Omental fat pad (tissue), 3 donors: ENCODE measurements at regions not wholly inside any gene's neighbourhood (a gene's known extent, or its start where the extent isn't known, plus 50 kb on each side); places are given as distances from the start of the nearest gene placed in this dataset.

Experiments used
- ATAC-seq: fragments of 150-250 bp; one replicate; pipeline ENCODE4 v1.9.1; 2016; ENCODE audit warnings: mild to moderate bottlenecking, moderate library complexity; ENCODE audit not compliant: low FRiP score
- DNase-seq: peaks from one replicate; pipeline ENCODE4 v3.0.0-alpha.2; 2019; ENCODE audit warnings: low spot score
- CTCF ChIP-seq, 3 donors: fragments of 450-650 bp; IDR thresholded peaks; one replicate each; pipeline ENCODE4 v1.5.1; 2016 to 2017; ENCODE audit warnings: antibody characterized with exemption in 3 of 3, mild to moderate bottlenecking in 3 of 3, moderate library complexity in 2 of 3

- no peak for TF ChIP-seq CTCF (IDR thresholded peaks at IDR 0.05)
- ATAC-seq = peak; percentile 28
- no peak for DNase-seq
Measured at GRCh38 chr7:47100817-47101435, 481.0 kb downstream of the TNS3 start.

GRCh38 chr7:47100148-47100816 lies 481.6 kb downstream of the TNS3 start:
- DNase-seq (no peak), ATAC-seq (no peak)
- no peak for TF ChIP-seq CTCF (IDR thresholded peaks at IDR 0.05)

- ATAC-seq = no peak
- no peak for TF ChIP-seq CTCF (IDR thresholded peaks at IDR 0.05)
- no peak for DNase-seq
Measured at GRCh38 chr7:47097431-47097830, 484.5 kb downstream of the TNS3 start.

GRCh38 chr7:47095946-47096345 lies 486.0 kb downstream of the TNS3 start:
- DNase-seq (no peak), ATAC-seq (no peak)
- TF ChIP-seq CTCF (IDR thresholded peaks at IDR 0.05) = no peak

- TF ChIP-seq CTCF (IDR thresholded peaks at IDR 0.05) = no peak
- DNase-seq = no peak
- ATAC-seq = no peak
Measured at GRCh38 chr7:47094462-47094861, 487.4 kb downstream of the TNS3 start.

- DNase-seq (no peak), ATAC-seq (no peak)
- no peak for TF ChIP-seq CTCF (IDR thresholded peaks at IDR 0.05)
Measured at GRCh38 chr7:47093320-47094234, 488.3 kb downstream of the TNS3 start.
